Skin epidermis (tissue), 12 donors: ENCODE measurements at regions not wholly inside any gene's neighbourhood (a gene's known extent, or its start where the extent isn't known, plus 50 kb on each side); places are given as distances from the start of the nearest gene placed in this dataset.
"Not testable (repeated sequence)": the region's sequence is repeated elsewhere in the genome, so short reads cannot be mapped to it uniquely, and the experiment has no call there.

Source experiments
- H3K27ac ChIP-seq, 21 experiments: fragments of 200-600 bp; sonication (generic) in 11 of 21; one replicate each; pipeline ENCODE4 v1.5.0; 2020; ENCODE audit warnings: mild to moderate bottlenecking in 3 of 21, inconsistent platforms in 2 of 21, moderate library complexity in 2 of 21
- H3K4me3 ChIP-seq, 7 experiments: fragments of 200-600 bp; sonication (generic) in 2 of 7; one replicate each; pipeline ENCODE4 v1.5.0; 2020; ENCODE audit warnings: inconsistent platforms in 2 of 7, mild to moderate bottlenecking in 2 of 7, moderate library complexity in 1 of 7

- H3K27ac ChIP-seq: not testable (repeated sequence)
- H3K4me3 ChIP-seq: peak overlapping the region in 1 of 7 experiments; percentile 19
These were observed 759.2 kb downstream of the ZWINT start for GRCh38 chr10:55601690-55602478.

GRCh38 chr10:55551603-55552002 is 750.6 kb upstream of the PCDH15 start:
- Histone ChIP-seq H3K4me3 (no peak overlapping the region), H3K27ac (no peak overlapping the region)

- Histone ChIP-seq H3K27ac (no peak overlapping the region), H3K4me3 (no peak overlapping the region)
These were observed 749.2 kb upstream of the PCDH15 start for GRCh38 chr10:55550236-55550635.

GRCh38 chr10:55537497-55537896 is 736.5 kb upstream of the PCDH15 start:
- not testable (repeated sequence) for H3K4me3 ChIP-seq, H3K27ac ChIP-seq

- Histone ChIP-seq H3K4me3 (no peak overlapping the region), H3K27ac (no peak overlapping the region)
These were observed 718.2 kb upstream of the PCDH15 start for GRCh38 chr10:55519264-55519663.

- H3K4me3 ChIP-seq, H3K27ac ChIP-seq: not testable (repeated sequence)
These were observed 717.4 kb upstream of the PCDH15 start for GRCh38 chr10:55518416-55518815.

- no peak overlapping the region for H3K4me3 ChIP-seq
These were observed 708.1 kb upstream of the PCDH15 start for GRCh38 chr10:55509168-55509567.

GRCh38 chr10:55500931-55501559 is 700.0 kb upstream of the PCDH15 start:
- Histone ChIP-seq H3K4me3 (no peak overlapping the region), H3K27ac (no peak overlapping the region)

More at GRCh38 chr10:55509168-55509567, 708.1 kb upstream of the PCDH15 start:
- no peak overlapping the region for H3K27ac ChIP-seq

GRCh38 chr10:55497893-55498499 is 697.0 kb upstream of the PCDH15 start:
- Histone ChIP-seq H3K27ac (no peak overlapping the region), H3K4me3 (no peak overlapping the region)

GRCh38 chr10:55495555-55495954 is 694.5 kb upstream of the PCDH15 start:
- Histone ChIP-seq H3K27ac (no peak overlapping the region), H3K4me3 (no peak overlapping the region)

- Histone ChIP-seq H3K4me3 (no peak overlapping the region), H3K27ac (no peak overlapping the region)
These were observed 690.7 kb upstream of the PCDH15 start for GRCh38 chr10:55491712-55492111.

- H3K27ac ChIP-seq: no peak overlapping the region
- no peak overlapping the region for H3K4me3 ChIP-seq
These were observed 684.8 kb upstream of the PCDH15 start for GRCh38 chr10:55485827-55486226.

- Histone ChIP-seq H3K4me3 (no peak overlapping the region), H3K27ac (no peak overlapping the region)
These were observed 675.1 kb upstream of the PCDH15 start for GRCh38 chr10:55476129-55476528.

- no peak overlapping the region for H3K27ac ChIP-seq
- no peak overlapping the region for H3K4me3 ChIP-seq
These were observed 673.2 kb upstream of the PCDH15 start for GRCh38 chr10:55474258-55474657.

- no peak overlapping the region for H3K4me3 ChIP-seq
These were observed 669.8 kb upstream of the PCDH15 start for GRCh38 chr10:55470840-55471239.

GRCh38 chr10:55466806-55467504 is 665.9 kb upstream of the PCDH15 start:
- no peak overlapping the region for H3K4me3 ChIP-seq
- H3K27ac ChIP-seq: peak overlapping the region in 1 of 21 experiments; percentile 31

More at GRCh38 chr10:55470840-55471239, 669.8 kb upstream of the PCDH15 start:
- H3K27ac ChIP-seq: no peak overlapping the region

GRCh38 chr10:55464083-55464482 is 663.1 kb upstream of the PCDH15 start:
- no peak overlapping the region for H3K27ac ChIP-seq
- H3K4me3 ChIP-seq: no peak overlapping the region

- Histone ChIP-seq H3K4me3 (no peak overlapping the region), H3K27ac (no peak overlapping the region)
These were observed 659.0 kb upstream of the PCDH15 start for GRCh38 chr10:55460008-55460407.

GRCh38 chr10:55449981-55450380 is 649.0 kb upstream of the PCDH15 start:
- H3K4me3 ChIP-seq: no peak overlapping the region
- no peak overlapping the region for H3K27ac ChIP-seq

- Histone ChIP-seq H3K4me3 (no peak overlapping the region), H3K27ac (no peak overlapping the region)
These were observed 645.5 kb upstream of the PCDH15 start for GRCh38 chr10:55446441-55447002.
